Activated CD8-positive, alpha-beta T cell treated with anti-CD3 and anti-CD28 coated beads, Interleukin-2, amount 10 ng/mL, durations not matched to agents 7 days and 5 days (primary cell): ENCODE measurements at regions not wholly inside any gene's neighbourhood (a gene's known extent, or its start where the extent isn't known, plus 50 kb on each side); places are given as distances from the start of the nearest gene placed in this dataset.
"Not testable (repeated sequence)": the region's sequence is repeated elsewhere in the genome, so short reads cannot be mapped to it uniquely, and the experiment has no call there.

Experiments
- ATAC-seq: fragments of 150-1000 bp; cut with Tn5 transposase; one replicate; pipeline ENCODE4 v1.10.0; 2021; ENCODE audit warnings: moderate library complexity
- CTCF ChIA-PET: fragments of 350-600 bp; sonication (Branson Sonifier 250); formaldehyde crosslinking; loops from one replicate; lab custom pipeline; 2021; ENCODE audit warnings: antibody characterized with exemption; lab: Charles Lee
- POLR2A ChIA-PET: fragments of 350-600 bp; sonication (Branson Sonifier 250); formaldehyde crosslinking; loops from one replicate; lab custom pipeline; 2021; ENCODE audit warnings: antibody characterized with exemption; lab: Charles Lee
- DNase-seq: peaks from one replicate; pipeline ENCODE4 v3.0.0-alpha.2; 2020
- H3K27ac Mint-ChIP-seq: one replicate; pipeline ENCODE4 v1.8.0; 2021; ENCODE audit warnings: mild to moderate bottlenecking, mixed read lengths
- H3K27me3 Mint-ChIP-seq: one replicate; pipeline ENCODE4 v1.8.0; 2021; ENCODE audit warnings: low read depth, mixed read lengths
- H3K36me3 Mint-ChIP-seq: one replicate; pipeline ENCODE4 v1.8.0; 2021; ENCODE audit warnings: low read depth, mixed read lengths
- H3K4me1 Mint-ChIP-seq: one replicate; pipeline ENCODE4 v1.8.0; 2021; ENCODE audit warnings: low read depth, mixed read lengths
- H3K4me3 Mint-ChIP-seq: one replicate; pipeline ENCODE4 v1.8.0; 2021; ENCODE audit warnings: mild to moderate bottlenecking, mixed read lengths
- H3K9me3 Mint-ChIP-seq: one replicate; pipeline ENCODE4 v1.8.0; 2022; ENCODE audit warnings: mixed read lengths; ENCODE audit not compliant: insufficient read depth

- CTCF ChIA-PET, H3K4me3 Mint-ChIP-seq, H3K36me3 Mint-ChIP-seq, H3K4me1 Mint-ChIP-seq, H3K27ac Mint-ChIP-seq, H3K9me3 Mint-ChIP-seq, ATAC-seq, POLR2A ChIA-PET: not testable (repeated sequence)
- peak; percentile 9 for DNase-seq
- peaks cover 65% of the 10 kb centered on the region for H3K27me3 Mint-ChIP-seq
Measured at GRCh38 chr15:70367913-70368705, 270.4 kb upstream of the TLE3 start.

GRCh38 chr15:70364023-70364422 is 266.3 kb upstream of the TLE3 start:
- ATAC-seq, H3K36me3 Mint-ChIP-seq, H3K4me1 Mint-ChIP-seq, H3K4me3 Mint-ChIP-seq, DNase-seq, POLR2A ChIA-PET, H3K27ac Mint-ChIP-seq, H3K9me3 Mint-ChIP-seq: not testable (repeated sequence)
- H3K27me3 Mint-ChIP-seq: peaks cover 35% of the 10 kb centered on the region
- CTCF ChIA-PET: interaction anchor here (0.6 kb wide), 1 partner anchor 864 kb away, joined by 3 read pairs; no protein-coding TSS in a partner anchor

- Mint-ChIP-seq H3K9me3 (no peaks in the 10 kb centered on the region), H3K27ac (no peak overlapping the region), H3K4me1 (peaks cover 1% of the 10 kb centered on the region), H3K27me3 (peaks cover 27% of the 10 kb centered on the region), H3K4me3 (no peak overlapping the region), H3K36me3 (no peaks in the 10 kb centered on the region)
- no peak for ATAC-seq
- ChIA-PET CTCF (no interaction called here), POLR2A (no interaction called here)
- DNase-seq: no peak
Measured at GRCh38 chr15:70362886-70363285, 265.2 kb upstream of the TLE3 start.

GRCh38 chr15:70362350-70362749 is 264.6 kb upstream of the TLE3 start:
- Mint-ChIP-seq H3K36me3 (no peaks in the 10 kb centered on the region), H3K27me3 (peaks cover 25% of the 10 kb centered on the region), H3K4me1 (peaks cover 1% of the 10 kb centered on the region), H3K9me3 (no peaks in the 10 kb centered on the region), H3K27ac (no peak overlapping the region), H3K4me3 (no peak overlapping the region)
- CTCF ChIA-PET: no interaction called here
- no peak for DNase-seq
- ATAC-seq: no peak
- POLR2A ChIA-PET: no interaction called here

- ChIA-PET POLR2A (no interaction called here), CTCF (no interaction called here)
- no peak overlapping the region for H3K27ac Mint-ChIP-seq
- H3K36me3 Mint-ChIP-seq: no peaks in the 10 kb centered on the region
- ATAC-seq (no peak), DNase-seq (no peak)
- no peaks in the 10 kb centered on the region for H3K9me3 Mint-ChIP-seq
- H3K27me3 Mint-ChIP-seq: peaks cover 22% of the 10 kb centered on the region
- H3K4me1 Mint-ChIP-seq: peaks cover 1% of the 10 kb centered on the region
- H3K4me3 Mint-ChIP-seq: no peak overlapping the region
Measured at GRCh38 chr15:70361891-70362290, 264.2 kb upstream of the TLE3 start.

GRCh38 chr15:70361106-70361505 is 263.4 kb upstream of the TLE3 start:
- Mint-ChIP-seq H3K9me3 (no peaks in the 10 kb centered on the region), H3K27ac (no peak overlapping the region), H3K4me1 (peaks cover 1% of the 10 kb centered on the region), H3K36me3 (no peaks in the 10 kb centered on the region), H3K27me3 (peaks cover 17% of the 10 kb centered on the region), H3K4me3 (no peak overlapping the region)
- no peak for DNase-seq
- ChIA-PET CTCF (no interaction called here), POLR2A (no interaction called here)
- ATAC-seq: no peak

GRCh38 chr15:70358871-70359647 is 261.3 kb upstream of the TLE3 start:
- no peak for DNase-seq
- Mint-ChIP-seq H3K4me1 (peaks cover 1% of the 10 kb centered on the region), H3K36me3 (no peaks in the 10 kb centered on the region), H3K27me3 (peaks cover 12% of the 10 kb centered on the region), H3K27ac (no peak overlapping the region), H3K4me3 (no peak overlapping the region), H3K9me3 (no peaks in the 10 kb centered on the region)
- CTCF ChIA-PET: no interaction called here
- no peak for ATAC-seq
- POLR2A ChIA-PET: no interaction called here

- no peak for ATAC-seq
- CTCF ChIA-PET: no interaction called here
- Mint-ChIP-seq H3K9me3 (no peaks in the 10 kb centered on the region), H3K36me3 (no peaks in the 10 kb centered on the region), H3K27ac (no peak overlapping the region), H3K4me3 (no peak overlapping the region), H3K27me3 (peaks cover 9% of the 10 kb centered on the region), H3K4me1 (no peaks in the 10 kb centered on the region)
- POLR2A ChIA-PET: no interaction called here
- DNase-seq: no peak
Measured at GRCh38 chr15:70358011-70358819, 260.5 kb upstream of the TLE3 start.

GRCh38 chr15:70357453-70357852 is 259.7 kb upstream of the TLE3 start:
- H3K4me1 Mint-ChIP-seq: no peaks in the 10 kb centered on the region
- ATAC-seq (no peak), DNase-seq (no peak)
- no peak overlapping the region for H3K4me3 Mint-ChIP-seq
- CTCF ChIA-PET: no interaction called here
- H3K27ac Mint-ChIP-seq: no peak overlapping the region
- POLR2A ChIA-PET: no interaction called here
- no peaks in the 10 kb centered on the region for H3K9me3 Mint-ChIP-seq
- peaks cover 9% of the 10 kb centered on the region for H3K27me3 Mint-ChIP-seq
- no peaks in the 10 kb centered on the region for H3K36me3 Mint-ChIP-seq

- Mint-ChIP-seq H3K4me3 (no peak overlapping the region), H3K4me1 (no peaks in the 10 kb centered on the region), H3K9me3 (no peaks in the 10 kb centered on the region), H3K27me3 (peaks cover 11% of the 10 kb centered on the region), H3K27ac (no peak overlapping the region), H3K36me3 (no peaks in the 10 kb centered on the region)
- ATAC-seq (no peak), DNase-seq (peak; percentile 3)
- POLR2A ChIA-PET: no interaction called here
- CTCF ChIA-PET: no interaction called here
Measured at GRCh38 chr15:70356919-70357318, 259.2 kb upstream of the TLE3 start.

GRCh38 chr15:70356062-70356860 is 258.5 kb upstream of the TLE3 start:
- no peaks in the 10 kb centered on the region for H3K36me3 Mint-ChIP-seq
- H3K4me3 Mint-ChIP-seq: no peak overlapping the region
- no peaks in the 10 kb centered on the region for H3K4me1 Mint-ChIP-seq
- no peak for ATAC-seq
- peaks cover 15% of the 10 kb centered on the region for H3K27me3 Mint-ChIP-seq
- ChIA-PET CTCF (no interaction called here), POLR2A (no interaction called here)
- H3K27ac Mint-ChIP-seq: no peak overlapping the region
- no peaks in the 10 kb centered on the region for H3K9me3 Mint-ChIP-seq
- peak; percentile 12 for DNase-seq
